Osteoblast (primary cell): ENCODE measurements at regions not wholly inside any gene's neighbourhood (a gene's known extent, or its start where the extent isn't known, plus 50 kb on each side); places are given as distances from the start of the nearest gene placed in this dataset.

Source experiments
- DNase-seq: peaks from one replicate; pipeline ENCODE4 v3.0.0; 2011; ENCODE audit warnings: low spot score, mixed read lengths; ENCODE audit not compliant: insufficient read length; ENCODE audit errors: missing footprints
- H2AFZ ChIP-seq: 2 replicates; pipeline ENCODE4 v1.6.0; 2011; ENCODE audit warnings: mild to moderate bottlenecking, low read length
- H3K27ac ChIP-seq: 2 replicates; pipeline ENCODE4 v1.5.1; 2011; ENCODE audit warnings: mild to moderate bottlenecking, low read depth, low read length, moderate library complexity
- H3K27me3 ChIP-seq: 2 replicates; pipeline ENCODE4 v1.6.0; 2012; ENCODE audit warnings: mild to moderate bottlenecking, control low read depth, inconsistent platforms, low read length, moderate library complexity; ENCODE audit not compliant: insufficient read depth
- H3K36me3 ChIP-seq: 2 replicates; pipeline ENCODE4 v1.5.1; 2011; ENCODE audit warnings: mild to moderate bottlenecking, low read length, control low read depth, moderate library complexity; ENCODE audit not compliant: insufficient read depth
- H3K4me1 ChIP-seq: 2 replicates; pipeline ENCODE4 v1.5.1; 2011; ENCODE audit warnings: mild to moderate bottlenecking, low read length, control low read depth, moderate library complexity; ENCODE audit not compliant: insufficient read depth
- H3K4me2 ChIP-seq: 2 replicates; pipeline ENCODE4 v1.6.0; 2011; ENCODE audit warnings: mild to moderate bottlenecking, low read length; ENCODE audit not compliant: insufficient read depth
- H3K4me3 ChIP-seq: fragments of 200-600 bp; sonication (generic); 3 replicates; pipeline ENCODE4 v1.5.1; 2012; ENCODE audit warnings: mild to moderate bottlenecking, low read length, inconsistent platforms; ENCODE audit not compliant: insufficient read depth
- H3K79me2 ChIP-seq: 2 replicates; pipeline ENCODE4 v1.6.0; 2012; ENCODE audit warnings: mild to moderate bottlenecking, low read length, control low read depth, inconsistent platforms; ENCODE audit not compliant: insufficient read depth
- H3K9me3 ChIP-seq: 2 replicates; pipeline ENCODE4 v1.5.1; 2011; ENCODE audit warnings: low read depth, low read length, control low read depth
- H4K20me1 ChIP-seq: 2 replicates; pipeline ENCODE4 v1.6.0; 2012; ENCODE audit warnings: mild to moderate bottlenecking, low read length, control low read depth; ENCODE audit not compliant: insufficient read depth
- CTCF ChIP-seq: IDR thresholded peaks from 2 replicates; pipeline ENCODE4 v1.5.1; 2011; ENCODE audit warnings: mild to moderate bottlenecking, low read depth, low read length, moderate library complexity; ENCODE audit errors: extremely low read depth

- no peaks in the 10 kb centered on the region for H3K9me3 ChIP-seq
- no peaks in the 10 kb centered on the region for H3K4me1 ChIP-seq
- no peaks in the 10 kb centered on the region for H3K36me3 ChIP-seq
- H3K4me2 ChIP-seq = no peak overlapping the region
- no peak for DNase-seq
- no peak for TF ChIP-seq CTCF
- no peak overlapping the region for H3K27ac ChIP-seq
- H4K20me1 ChIP-seq = no peaks in the 10 kb centered on the region
- H3K79me2 ChIP-seq = no peaks in the 10 kb centered on the region
- no peaks in the 10 kb centered on the region for H3K27me3 ChIP-seq
- H3K4me3 ChIP-seq = no peak overlapping the region
- H2AFZ ChIP-seq = no peak overlapping the region
Measured at GRCh38 chr3:64928683-64929082, 240.9 kb upstream of the ADAMTS9 start.

GRCh38 chr3:64927689-64928088, 239.9 kb upstream of the ADAMTS9 start:
- no peaks in the 10 kb centered on the region for H4K20me1 ChIP-seq
- H2AFZ ChIP-seq = no peak overlapping the region
- no peak overlapping the region for H3K4me2 ChIP-seq
- H3K79me2 ChIP-seq = no peaks in the 10 kb centered on the region
- no peaks in the 10 kb centered on the region for H3K9me3 ChIP-seq
- H3K36me3 ChIP-seq = no peaks in the 10 kb centered on the region
- H3K27ac ChIP-seq = no peak overlapping the region
- no peaks in the 10 kb centered on the region for H3K4me1 ChIP-seq
- no peak for TF ChIP-seq CTCF
- H3K27me3 ChIP-seq = no peaks in the 10 kb centered on the region
- no peak for DNase-seq
- H3K4me3 ChIP-seq = no peak overlapping the region

GRCh38 chr3:64925575-64925974, 237.8 kb upstream of the ADAMTS9 start:
- no peak for TF ChIP-seq CTCF
- Histone ChIP-seq H3K27ac (no peak overlapping the region), H3K36me3 (no peaks in the 10 kb centered on the region), H3K9me3 (no peaks in the 10 kb centered on the region), H2AFZ (no peak overlapping the region), H3K4me1 (no peaks in the 10 kb centered on the region), H3K4me2 (no peak overlapping the region), H4K20me1 (no peaks in the 10 kb centered on the region), H3K27me3 (no peaks in the 10 kb centered on the region), H3K4me3 (no peak overlapping the region), H3K79me2 (no peaks in the 10 kb centered on the region)
- no peak for DNase-seq

GRCh38 chr3:64924961-64925360, 237.2 kb upstream of the ADAMTS9 start:
- Histone ChIP-seq H3K9me3 (no peaks in the 10 kb centered on the region), H3K36me3 (no peaks in the 10 kb centered on the region), H3K4me1 (no peaks in the 10 kb centered on the region), H3K79me2 (no peaks in the 10 kb centered on the region), H3K27ac (no peak overlapping the region), H3K4me2 (no peak overlapping the region), H2AFZ (no peak overlapping the region), H3K27me3 (no peaks in the 10 kb centered on the region), H4K20me1 (no peaks in the 10 kb centered on the region), H3K4me3 (no peak overlapping the region)
- no peak for DNase-seq
- TF ChIP-seq CTCF = no peak
